RWPE1 (cell line): ENCODE measurements at regions not wholly inside any gene's neighbourhood (a gene's known extent, or its start where the extent isn't known, plus 50 kb on each side); places are given as distances from the start of the nearest gene placed in this dataset.

Source experiments
- CTCF ChIA-PET: fragments of 350-600 bp; sonication (Branson Sonifier 250); formaldehyde crosslinking; extraction: SDS; loops from one replicate; lab custom pipeline; 2021; lab: Yijun Ruan, JAX
- POLR2A ChIA-PET: fragments of 400-600 bp; formaldehyde crosslinking; extraction: SDS; loops from one replicate; lab custom pipeline; 2020; ENCODE audit warnings: antibody characterized with exemption; ENCODE audit not compliant: low non-redundant PET; lab: Yijun Ruan, JAX
- DNase-seq: peaks from one replicate; pipeline ENCODE4 v3.0.0; 2012; ENCODE audit warnings: low spot score
- H3K27ac ChIP-seq: fragments of 450-650 bp; 2 replicates; pipeline ENCODE4 v1.5.1; 2017
- CTCF ChIP-seq: fragments of 450-650 bp; conservative IDR thresholded peaks from 2 replicates; pipeline ENCODE4 v1.5.1; 2017; ENCODE audit warnings: low read depth, mild to moderate bottlenecking

GRCh38 chr7:145645135-145645515, 471.5 kb upstream of the CNTNAP2 start:
- H3K27ac ChIP-seq, result no peak overlapping the region
- ChIA-PET CTCF (no interaction called here), POLR2A (no interaction called here)
- no peak for DNase-seq
- no peak for TF ChIP-seq CTCF

DNA sequence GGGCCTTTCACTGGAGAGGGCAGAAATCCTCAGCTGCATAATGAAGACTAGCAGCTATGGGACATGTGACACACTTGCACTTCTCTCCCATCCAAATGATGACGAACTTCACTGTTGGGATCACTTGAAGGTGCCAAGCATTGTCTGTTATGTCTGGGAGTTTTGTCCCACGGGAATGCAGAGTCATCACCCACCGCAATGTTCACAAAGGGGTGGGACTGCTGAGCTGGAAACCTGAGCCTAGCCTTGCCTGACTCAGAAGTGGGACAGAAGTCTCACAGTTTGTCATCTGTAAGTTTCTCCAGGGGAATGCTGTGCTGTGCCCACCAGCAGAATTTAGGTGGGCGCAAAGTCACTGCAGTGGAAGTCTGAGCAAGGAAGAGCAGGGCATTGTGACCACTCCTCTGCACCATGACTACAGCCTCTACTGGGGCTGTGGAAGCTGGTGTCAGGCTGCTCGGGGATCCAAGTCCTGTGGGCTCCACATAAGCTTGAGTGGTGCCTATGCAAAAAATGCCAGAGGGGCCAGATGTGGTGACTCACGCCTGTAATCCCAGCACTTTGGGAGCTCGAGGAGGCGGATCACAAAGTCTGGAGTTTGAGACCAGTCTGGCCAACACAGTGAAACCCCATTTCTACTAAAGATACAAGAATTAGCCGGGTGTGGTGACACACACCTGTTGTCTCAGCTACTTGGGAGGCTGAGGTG, 472.0 kb upstream of the CNTNAP2 start:
- no peak overlapping the region for H3K27ac ChIP-seq
- no peak for DNase-seq
- TF ChIP-seq CTCF, result no peak
- ChIA-PET POLR2A (no interaction called here), CTCF (no interaction called here)

DNA sequence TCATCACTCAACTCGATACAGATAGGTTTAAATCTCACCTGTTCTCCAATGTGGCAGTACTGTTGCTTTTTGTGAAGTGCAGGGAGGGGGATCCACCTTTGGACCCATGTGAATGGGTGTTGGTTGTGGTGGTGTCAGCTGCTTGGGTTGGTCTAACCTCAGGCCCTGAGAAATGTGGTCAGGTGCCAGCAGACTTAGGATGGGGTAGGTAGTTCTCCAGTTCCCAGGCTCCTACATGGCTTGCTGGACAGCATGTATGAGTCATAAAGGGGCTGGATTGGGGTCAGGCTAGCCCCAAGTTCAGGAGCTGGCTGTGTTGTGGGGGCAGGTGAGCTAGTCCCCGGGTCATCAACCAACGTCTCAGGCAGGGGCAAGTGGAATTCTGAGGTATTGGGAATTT, 472.6 kb upstream of the CNTNAP2 start:
- ChIA-PET POLR2A (no interaction called here), CTCF (no interaction called here)
- no peak for DNase-seq
- no peak overlapping the region for H3K27ac ChIP-seq
- TF ChIP-seq CTCF, result no peak

GRCh38 chr7:145633513-145633912, 483.1 kb upstream of the CNTNAP2 start:
- POLR2A ChIA-PET, result no interaction called here
- TF ChIP-seq CTCF, result no peak
- no peak for DNase-seq
- H3K27ac ChIP-seq, result no peak overlapping the region
- CTCF ChIA-PET, result no interaction called here

- CTCF ChIA-PET, result no interaction called here
- H3K27ac ChIP-seq, result no peak overlapping the region
- TF ChIP-seq CTCF, result no peak
- no peak for DNase-seq
- POLR2A ChIA-PET, result no interaction called here
Observed at GRCh38 chr7:145624618-145625017, 492.0 kb upstream of the CNTNAP2 start.

GRCh38 chr7:145605963-145606362, 510.6 kb upstream of the CNTNAP2 start:
- DNase-seq, result no peak
- no peak for TF ChIP-seq CTCF
- CTCF ChIA-PET, result no interaction called here
- POLR2A ChIA-PET, result no interaction called here
- H3K27ac ChIP-seq, result no peak overlapping the region
